ENCODE measurements at regions not wholly inside any gene's neighbourhood (a gene's known extent, or its start where the extent isn't known, plus 50 kb on each side); places are given as distances from the start of the nearest gene placed in this dataset.

DNA sequence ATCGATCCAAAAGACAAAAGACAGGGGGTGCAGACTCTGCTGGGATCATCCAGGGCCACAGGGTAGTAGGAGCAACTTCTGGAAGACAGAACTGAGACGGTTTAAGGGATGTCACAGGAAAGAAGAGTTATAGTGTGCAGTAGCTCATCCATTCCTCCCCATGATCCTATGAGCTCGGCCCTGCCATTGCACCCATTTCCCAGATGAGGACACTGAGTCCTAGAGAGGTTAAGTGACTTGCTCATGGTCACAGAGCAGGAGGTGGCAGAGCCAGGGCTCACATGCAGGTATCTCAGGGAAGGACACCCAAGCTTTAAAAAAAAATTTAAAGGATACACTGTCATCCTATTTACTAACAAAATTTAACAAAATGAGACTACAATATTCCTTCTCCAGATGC lies 86.1 kb upstream of the FZD10 start:
- no peak overlapping the region for H3K4me3 ChIP-seq (ENCODE audit: low read depth, low read length)
- in situ Hi-C loops (cut with HindIII; ENCODE audit: low sequenced_read_pairs) = no loop called here
- TF ChIP-seq, protein P1, sequence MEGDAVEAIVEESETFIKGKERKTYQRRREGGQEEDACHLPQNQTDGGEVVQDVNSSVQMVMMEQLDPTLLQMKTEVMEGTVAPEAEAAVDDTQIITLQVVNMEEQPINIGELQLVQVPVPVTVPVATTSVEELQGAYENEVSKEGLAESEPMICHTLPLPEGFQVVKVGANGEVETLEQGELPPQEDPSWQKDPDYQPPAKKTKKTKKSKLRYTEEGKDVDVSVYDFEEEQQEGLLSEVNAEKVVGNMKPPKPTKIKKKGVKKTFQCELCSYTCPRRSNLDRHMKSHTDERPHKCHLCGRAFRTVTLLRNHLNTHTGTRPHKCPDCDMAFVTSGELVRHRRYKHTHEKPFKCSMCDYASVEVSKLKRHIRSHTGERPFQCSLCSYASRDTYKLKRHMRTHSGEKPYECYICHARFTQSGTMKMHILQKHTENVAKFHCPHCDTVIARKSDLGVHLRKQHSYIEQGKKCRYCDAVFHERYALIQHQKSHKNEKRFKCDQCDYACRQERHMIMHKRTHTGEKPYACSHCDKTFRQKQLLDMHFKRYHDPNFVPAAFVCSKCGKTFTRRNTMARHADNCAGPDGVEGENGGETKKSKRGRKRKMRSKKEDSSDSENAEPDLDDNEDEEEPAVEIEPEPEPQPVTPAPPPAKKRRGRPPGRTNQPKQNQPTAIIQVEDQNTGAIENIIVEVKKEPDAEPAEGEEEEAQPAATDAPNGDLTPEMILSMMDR (IDR thresholded peaks at IDR 0.05; ENCODE audit: low read depth, low read length) = no peak
- no peak for DNase-seq (ENCODE audit: low read depth, low spot score)

DNA sequence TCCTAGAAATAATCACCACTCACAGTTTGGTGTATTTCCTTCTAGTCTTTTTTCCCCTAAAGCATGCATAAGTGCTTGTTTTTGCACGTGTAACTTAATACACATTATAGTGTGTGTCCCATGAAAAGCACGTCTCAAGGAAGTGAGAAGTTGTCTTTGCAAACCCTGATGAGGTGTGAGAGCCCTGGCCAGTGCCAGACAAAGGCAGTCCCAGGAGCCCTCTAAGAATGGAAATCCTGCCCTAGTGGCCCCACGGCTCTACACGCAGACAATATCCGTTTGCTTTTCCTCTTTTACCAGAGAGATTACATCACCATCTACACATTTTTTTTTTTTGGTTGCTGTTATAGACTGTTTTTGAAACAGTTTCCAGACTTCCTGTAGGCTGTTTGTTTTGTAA lies 85.5 kb upstream of the FZD10 start:
- no peak for DNase-seq (ENCODE audit: low read depth, low spot score)
- H3K4me3 ChIP-seq (ENCODE audit: low read depth, low read length) = no peak overlapping the region
- in situ Hi-C loops (cut with HindIII; ENCODE audit: low sequenced_read_pairs) = no loop called here
- TF ChIP-seq, protein P1 (IDR thresholded peaks at IDR 0.05; ENCODE audit: low read depth, low read length) = no peak

DNA sequence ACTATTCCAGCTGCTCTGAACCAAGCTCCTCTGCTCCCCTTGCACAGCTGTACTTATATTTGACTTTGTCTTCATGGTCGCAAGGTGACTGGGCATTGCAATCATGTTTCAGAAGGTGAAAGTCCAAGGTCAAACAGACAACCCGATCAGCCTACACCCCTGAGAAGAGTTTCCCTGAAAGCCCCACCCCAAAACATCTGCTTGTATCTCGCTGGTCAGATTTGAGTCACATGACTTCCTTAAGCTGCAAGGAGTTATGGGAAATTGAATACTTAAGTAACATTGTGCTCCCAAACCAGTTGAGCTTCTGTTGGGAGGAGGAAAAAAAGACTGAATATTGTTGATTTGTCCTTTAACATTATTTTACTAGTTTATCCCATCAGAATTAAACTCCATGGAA lies 83.4 kb upstream of the FZD10 start:
- TF ChIP-seq, protein P1 (IDR thresholded peaks at IDR 0.05; ENCODE audit: low read depth, low read length) = no peak
- no peak overlapping the region for H3K4me3 ChIP-seq (ENCODE audit: low read depth, low read length)
- DNase-seq (ENCODE audit: low read depth, low spot score) = no peak
- in situ Hi-C loops (cut with HindIII; ENCODE audit: low sequenced_read_pairs) = no loop called here

DNA sequence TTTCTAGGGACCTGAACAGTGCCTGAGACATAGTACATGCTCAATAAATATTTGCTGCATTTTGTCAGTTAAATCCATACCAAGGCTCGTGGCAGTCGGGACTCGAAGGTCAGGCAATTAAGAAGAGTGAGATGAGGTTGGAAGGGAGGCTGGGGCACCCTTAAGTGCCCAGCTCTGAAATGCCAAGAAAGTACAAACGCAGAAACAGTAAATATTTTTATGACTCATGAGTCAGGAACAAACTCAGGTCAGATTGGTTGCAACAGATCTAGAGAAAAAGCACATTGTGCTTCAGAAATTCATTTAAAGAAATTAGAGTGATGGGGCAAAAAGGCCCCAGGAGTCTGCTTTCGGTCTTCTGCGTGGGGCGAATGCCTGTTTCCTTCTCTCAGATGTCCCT lies 83.0 kb upstream of the FZD10 start:
- no peak for DNase-seq (ENCODE audit: low read depth, low spot score)
- in situ Hi-C loops (cut with HindIII; ENCODE audit: low sequenced_read_pairs) = no loop called here
- no peak overlapping the region for H3K4me3 ChIP-seq (ENCODE audit: low read depth, low read length)
- TF ChIP-seq, protein P1 (IDR thresholded peaks at IDR 0.05; ENCODE audit: low read depth, low read length) = no peak

DNA sequence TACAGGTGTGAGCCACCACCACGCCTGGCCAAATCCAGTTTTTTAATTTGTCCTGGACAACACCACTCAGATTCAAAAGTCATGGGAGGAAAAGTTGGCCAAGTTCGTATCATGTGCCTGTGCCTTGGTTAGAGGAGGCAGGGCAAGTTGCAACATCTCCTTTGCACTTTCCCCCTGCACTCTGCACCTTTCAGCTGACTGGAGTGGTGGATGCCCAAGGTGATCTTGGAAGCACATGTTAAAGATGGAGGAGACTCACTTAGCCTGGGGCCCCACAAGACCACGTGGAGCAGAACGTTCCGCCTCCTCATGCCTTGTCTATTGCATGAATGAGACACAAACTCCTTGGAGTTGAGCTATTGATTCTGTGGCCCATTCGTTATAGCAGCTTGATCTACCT lies 82.1 kb upstream of the FZD10 start:
- in situ Hi-C loops (cut with HindIII; ENCODE audit: low sequenced_read_pairs) = no loop called here
- H3K4me3 ChIP-seq (ENCODE audit: low read depth, low read length) = no peak overlapping the region
- no peak for DNase-seq (ENCODE audit: low read depth, low spot score)
- TF ChIP-seq, protein P1 (IDR thresholded peaks at IDR 0.05; ENCODE audit: low read depth, low read length) = no peak

DNA sequence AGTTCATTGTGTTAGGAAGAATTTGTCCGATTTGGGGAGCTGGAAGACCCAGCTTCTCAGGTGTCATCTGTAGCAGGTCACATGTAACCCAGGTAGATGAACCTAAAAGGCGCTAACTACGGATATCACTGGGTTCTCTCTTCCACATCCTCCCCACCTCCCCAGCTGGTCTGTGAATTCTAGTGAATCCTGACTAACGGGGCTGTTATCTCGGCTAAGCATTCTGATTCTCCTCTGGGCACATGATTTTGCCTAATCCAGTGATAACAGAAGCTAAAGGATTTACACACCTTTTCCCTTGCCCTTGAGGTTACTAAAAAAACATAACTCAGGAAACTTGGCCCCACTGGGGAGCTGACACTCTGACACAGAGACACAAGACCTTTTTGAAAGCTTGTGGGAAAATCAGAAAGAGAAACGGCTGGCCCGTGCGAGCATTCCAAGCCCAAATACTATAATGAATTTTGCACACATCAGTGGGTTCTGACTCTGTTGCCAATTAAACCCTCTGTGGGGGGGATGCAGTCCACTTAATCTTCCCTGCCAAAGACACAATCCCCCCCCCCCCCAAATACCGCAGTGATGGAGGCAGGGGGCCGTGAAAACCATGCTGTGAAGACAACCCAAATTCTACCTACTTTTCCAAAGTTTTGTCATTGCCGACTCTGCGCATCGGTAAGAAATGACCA lies 81.0 kb upstream of the FZD10 start:
- TF ChIP-seq, protein P1 (IDR thresholded peaks at IDR 0.05; ENCODE audit: low read depth, low read length) = no peak
- in situ Hi-C loops (cut with HindIII; ENCODE audit: low sequenced_read_pairs) = no loop called here

More for the DNA sequence above, 81.0 kb upstream of the FZD10 start:
- no peak overlapping the region for H3K4me3 ChIP-seq (ENCODE audit: low read depth, low read length)
- DNase-seq (ENCODE audit: low read depth, low spot score) = no peak
